Liver (tissue), 8 donors: ENCODE measurements at regions not wholly inside any gene's neighbourhood (a gene's known extent, or its start where the extent isn't known, plus 50 kb on each side); places are given as distances from the start of the nearest gene placed in this dataset.

Experiments used
- DNase-seq: peaks from one replicate; pipeline ENCODE4 v3.0.0-alpha.2; 2017; ENCODE audit warnings: low spot score
- H3K27ac ChIP-seq, 2 donors: one replicate each; pipeline ENCODE4 v1.7.0; 2013; ENCODE audit warnings: inconsistent platforms in 2 of 2, low read length in 2 of 2, control low read depth in 1 of 2, low read depth in 1 of 2, mild to moderate bottlenecking in 1 of 2
- H3K27me3 ChIP-seq, 4 donors: one replicate each; pipeline versions ENCODE4 v1.6.1 to v1.7.0; 2013; ENCODE audit warnings: low read length in 3 of 4, inconsistent platforms in 1 of 4, mild to moderate bottlenecking in 1 of 4, moderate library complexity in 1 of 4; ENCODE audit not compliant: control insufficient read depth in 4 of 4, insufficient read depth in 4 of 4
- H3K36me3 ChIP-seq, 4 donors: one replicate each; pipeline versions ENCODE4 v1.6.1 to v1.7.0; 2013; ENCODE audit warnings: low read length in 3 of 4, mild to moderate bottlenecking in 3 of 4, low read depth in 1 of 4, moderate library complexity in 1 of 4; ENCODE audit not compliant: control insufficient read depth in 4 of 4, insufficient read depth in 3 of 4
- H3K4me1 ChIP-seq, 4 donors: one replicate each; pipeline versions ENCODE4 v1.6.1 to v1.7.0; 2013; ENCODE audit warnings: low read length in 3 of 4, mild to moderate bottlenecking in 3 of 4, moderate library complexity in 1 of 4; ENCODE audit not compliant: control insufficient read depth in 4 of 4, insufficient read depth in 4 of 4
- H3K4me3 ChIP-seq, 3 donors: one replicate each; pipeline versions ENCODE4 v1.6.1 to v1.7.0; 2013; ENCODE audit warnings: low read length in 3 of 3, control low read depth in 1 of 3, low read depth in 1 of 3, mild to moderate bottlenecking in 1 of 3
- H3K9ac ChIP-seq, 2 donors: one replicate each; pipeline ENCODE4 v1.7.0; 2013; ENCODE audit warnings: low read length in 2 of 2, mild to moderate bottlenecking in 2 of 2, moderate library complexity in 2 of 2, control low read depth in 1 of 2, low read depth in 1 of 2
- H3K9me3 ChIP-seq, 4 donors: one replicate each; pipeline versions ENCODE4 v1.6.1 to v1.7.0; 2013; ENCODE audit warnings: low read length in 3 of 4; ENCODE audit not compliant: control insufficient read depth in 4 of 4
- ATF3 ChIP-seq: IDR thresholded peaks from 2 replicates; pipeline ENCODE4 v1.6.1; 2016; ENCODE audit warnings: antibody characterized with exemption
- EGR1 ChIP-seq, 2 donors: IDR thresholded peaks; 2 replicates each; pipeline ENCODE4 v1.6.1; 2016 to 2018; ENCODE audit warnings: antibody characterized with exemption in 2 of 2, low read depth in 2 of 2
- FOXA1 ChIP-seq: IDR thresholded peaks from 2 replicates; pipeline ENCODE4 v1.6.1; 2016; ENCODE audit warnings: antibody characterized with exemption
- FOXA2 ChIP-seq: IDR thresholded peaks from 2 replicates; pipeline ENCODE4 v1.6.1; 2016; ENCODE audit warnings: antibody characterized with exemption
- GABPA ChIP-seq, 2 donors: IDR thresholded peaks in 1 of 2; conservative IDR thresholded peaks in 1 of 2; 2 replicates each; pipeline ENCODE4 v1.6.1; 2016; ENCODE audit warnings: antibody characterized with exemption in 2 of 2, mild to moderate bottlenecking in 1 of 2, moderate library complexity in 1 of 2
- HNF4A ChIP-seq, 2 donors: conservative IDR thresholded peaks; 2 replicates each; pipeline ENCODE4 v1.6.1; 2016; ENCODE audit warnings: antibody characterized with exemption in 2 of 2, mild to moderate bottlenecking in 2 of 2
- HNF4G ChIP-seq: IDR thresholded peaks from 2 replicates; pipeline ENCODE4 v1.6.1; 2016; ENCODE audit warnings: antibody characterized with exemption
- JUND ChIP-seq, 2 donors: IDR thresholded peaks; 2 replicates each; pipeline ENCODE4 v1.6.1; 2016; ENCODE audit warnings: antibody characterized with exemption in 2 of 2
- RXRA ChIP-seq, 2 donors: IDR thresholded peaks; 2 replicates each; pipeline ENCODE4 v1.6.1; 2017 to 2018; ENCODE audit warnings: antibody characterized with exemption in 2 of 2, mild to moderate bottlenecking in 1 of 2
- SP1 ChIP-seq: IDR thresholded peaks from 2 replicates; pipeline ENCODE4 v1.6.1; 2018; ENCODE audit warnings: antibody characterized with exemption, mild to moderate bottlenecking
- YY1 ChIP-seq: IDR thresholded peaks from 2 replicates; pipeline ENCODE4 v1.6.1; 2016; ENCODE audit warnings: antibody characterized with exemption, mild to moderate bottlenecking
- ZBTB33 ChIP-seq: IDR thresholded peaks from 2 replicates; pipeline ENCODE4 v1.6.1; 2016; ENCODE audit warnings: antibody characterized with exemption
- WGBS: extraction: QIAGEN DNeasy Blood & Tissue Kit; methylation state at CpG from one replicate; pipeline ENCODE4 v1.1.7; 2013; 5-methylcytosine and 5-hydroxymethylcytosine counted together
- TF ChIP-seq, protein P1 (sequence below): IDR thresholded peaks from 2 replicates; pipeline ENCODE4 v1.6.1; 2016; ENCODE audit warnings: antibody characterized with exemption
- TF ChIP-seq, protein P2 (sequence below): IDR thresholded peaks from 2 replicates; pipeline ENCODE4 v1.6.1; 2016; ENCODE audit warnings: antibody characterized with exemption, mild to moderate bottlenecking
- TF ChIP-seq, protein P3 (sequence below): fragments of 150-350 bp; IDR thresholded peaks from 2 replicates; pipeline ENCODE4 v1.5.1; 2017; ENCODE audit warnings: improper control_type of control experiment, low read depth, low read length; ENCODE audit not compliant: missing input control
- donor health status: healthy.
- donor health status: healthy.
- donor health status: healthy.
- donor health status: healthy.
- donor health status: healthy.

- H3K27ac ChIP-seq, result no peak overlapping the region
- no peak overlapping the region for H3K9ac ChIP-seq
- peaks cover 0 to 11% (median 0%) of the 10 kb centered on the region in 4 donors for H3K4me1 ChIP-seq
- no peaks in the 10 kb centered on the region for H3K36me3 ChIP-seq
- TF ChIP-seq JUND (IDR thresholded peaks at IDR 0.05) (no peak), EGR1 (IDR thresholded peaks at IDR 0.05; ENCODE audit: low read depth in 2 of 2) (no peak), FOXA1 (no peak), YY1 (no peak), ZBTB33 (no peak), GABPA (IDR thresholded peaks at IDR 0.05 in 1 of 2, conservative IDR thresholded peaks at IDR 0.05 in 1 of 2) (no peak)
- TF ChIP-seq, protein P1, sequence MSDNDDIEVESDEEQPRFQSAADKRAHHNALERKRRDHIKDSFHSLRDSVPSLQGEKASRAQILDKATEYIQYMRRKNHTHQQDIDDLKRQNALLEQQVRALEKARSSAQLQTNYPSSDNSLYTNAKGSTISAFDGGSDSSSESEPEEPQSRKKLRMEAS, result no peak
- TF ChIP-seq, protein P2, sequence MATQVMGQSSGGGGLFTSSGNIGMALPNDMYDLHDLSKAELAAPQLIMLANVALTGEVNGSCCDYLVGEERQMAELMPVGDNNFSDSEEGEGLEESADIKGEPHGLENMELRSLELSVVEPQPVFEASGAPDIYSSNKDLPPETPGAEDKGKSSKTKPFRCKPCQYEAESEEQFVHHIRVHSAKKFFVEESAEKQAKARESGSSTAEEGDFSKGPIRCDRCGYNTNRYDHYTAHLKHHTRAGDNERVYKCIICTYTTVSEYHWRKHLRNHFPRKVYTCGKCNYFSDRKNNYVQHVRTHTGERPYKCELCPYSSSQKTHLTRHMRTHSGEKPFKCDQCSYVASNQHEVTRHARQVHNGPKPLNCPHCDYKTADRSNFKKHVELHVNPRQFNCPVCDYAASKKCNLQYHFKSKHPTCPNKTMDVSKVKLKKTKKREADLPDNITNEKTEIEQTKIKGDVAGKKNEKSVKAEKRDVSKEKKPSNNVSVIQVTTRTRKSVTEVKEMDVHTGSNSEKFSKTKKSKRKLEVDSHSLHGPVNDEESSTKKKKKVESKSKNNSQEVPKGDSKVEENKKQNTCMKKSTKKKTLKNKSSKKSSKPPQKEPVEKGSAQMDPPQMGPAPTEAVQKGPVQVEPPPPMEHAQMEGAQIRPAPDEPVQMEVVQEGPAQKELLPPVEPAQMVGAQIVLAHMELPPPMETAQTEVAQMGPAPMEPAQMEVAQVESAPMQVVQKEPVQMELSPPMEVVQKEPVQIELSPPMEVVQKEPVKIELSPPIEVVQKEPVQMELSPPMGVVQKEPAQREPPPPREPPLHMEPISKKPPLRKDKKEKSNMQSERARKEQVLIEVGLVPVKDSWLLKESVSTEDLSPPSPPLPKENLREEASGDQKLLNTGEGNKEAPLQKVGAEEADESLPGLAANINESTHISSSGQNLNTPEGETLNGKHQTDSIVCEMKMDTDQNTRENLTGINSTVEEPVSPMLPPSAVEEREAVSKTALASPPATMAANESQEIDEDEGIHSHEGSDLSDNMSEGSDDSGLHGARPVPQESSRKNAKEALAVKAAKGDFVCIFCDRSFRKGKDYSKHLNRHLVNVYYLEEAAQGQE, result no peak
- TF ChIP-seq, protein P3, sequence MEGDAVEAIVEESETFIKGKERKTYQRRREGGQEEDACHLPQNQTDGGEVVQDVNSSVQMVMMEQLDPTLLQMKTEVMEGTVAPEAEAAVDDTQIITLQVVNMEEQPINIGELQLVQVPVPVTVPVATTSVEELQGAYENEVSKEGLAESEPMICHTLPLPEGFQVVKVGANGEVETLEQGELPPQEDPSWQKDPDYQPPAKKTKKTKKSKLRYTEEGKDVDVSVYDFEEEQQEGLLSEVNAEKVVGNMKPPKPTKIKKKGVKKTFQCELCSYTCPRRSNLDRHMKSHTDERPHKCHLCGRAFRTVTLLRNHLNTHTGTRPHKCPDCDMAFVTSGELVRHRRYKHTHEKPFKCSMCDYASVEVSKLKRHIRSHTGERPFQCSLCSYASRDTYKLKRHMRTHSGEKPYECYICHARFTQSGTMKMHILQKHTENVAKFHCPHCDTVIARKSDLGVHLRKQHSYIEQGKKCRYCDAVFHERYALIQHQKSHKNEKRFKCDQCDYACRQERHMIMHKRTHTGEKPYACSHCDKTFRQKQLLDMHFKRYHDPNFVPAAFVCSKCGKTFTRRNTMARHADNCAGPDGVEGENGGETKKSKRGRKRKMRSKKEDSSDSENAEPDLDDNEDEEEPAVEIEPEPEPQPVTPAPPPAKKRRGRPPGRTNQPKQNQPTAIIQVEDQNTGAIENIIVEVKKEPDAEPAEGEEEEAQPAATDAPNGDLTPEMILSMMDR, result no peak
- no peaks in the 10 kb centered on the region for H3K27me3 ChIP-seq
- H3K4me3 ChIP-seq, result no peak overlapping the region
- DNase-seq, result no peak
- H3K9me3 ChIP-seq, result no peaks in the 10 kb centered on the region
- WGBS, result 91% methylated on average over 21 of the region's 21 CpGs
Observed at GRCh38 chr10:131654471-131655087, 246.2 kb upstream of the PPP2R2D start.

DNA sequence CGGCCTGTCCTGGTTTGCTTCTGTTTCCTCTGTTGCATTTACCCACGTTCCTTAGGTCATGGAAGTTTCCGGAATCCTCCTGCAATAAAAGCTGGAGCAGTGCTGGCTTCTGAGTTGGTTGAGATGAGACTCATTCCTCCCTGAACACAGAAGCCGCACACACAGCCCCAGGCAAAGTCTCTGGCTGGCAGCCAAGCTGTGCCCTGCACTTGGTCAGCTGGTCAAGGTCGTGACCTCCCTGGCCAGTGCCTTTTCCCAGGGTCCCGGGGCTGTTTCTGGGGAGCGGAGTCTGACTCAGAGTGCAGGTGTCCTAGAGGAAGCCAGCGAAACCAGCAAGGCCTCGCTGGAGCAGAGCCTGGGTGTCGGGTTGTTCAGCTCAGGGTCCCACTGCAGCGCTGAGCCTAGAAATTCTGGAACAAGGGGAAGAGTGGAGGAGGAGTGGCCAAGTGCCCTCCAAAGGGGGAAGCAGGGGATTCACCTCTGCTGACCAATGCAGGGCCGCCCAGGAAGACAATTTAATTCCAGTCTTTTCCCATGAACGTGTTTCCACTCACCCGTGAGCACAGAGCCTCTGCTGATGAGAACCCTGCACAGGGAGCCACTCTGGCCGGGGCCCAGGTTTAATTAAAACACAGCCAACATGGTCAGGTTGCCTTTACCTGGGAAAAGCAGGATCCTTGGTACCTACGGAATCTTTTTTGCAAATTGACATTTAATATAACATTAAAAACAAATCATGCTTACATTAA, 245.5 kb upstream of the PPP2R2D start:
- no peak overlapping the region for H3K27ac ChIP-seq
- H3K36me3 ChIP-seq, result no peaks in the 10 kb centered on the region
- H3K9ac ChIP-seq, result no peak overlapping the region
- no peak overlapping the region for H3K4me3 ChIP-seq
- H3K9me3 ChIP-seq, result peaks cover 0 to 3% (median 0%) of the 10 kb centered on the region in 4 donors
- peak; percentile 55 for DNase-seq
- H3K27me3 ChIP-seq, result no peaks in the 10 kb centered on the region
- 76% methylated on average over 16 of the region's 16 CpGs for WGBS
- TF ChIP-seq SP1 (no peak), HNF4A (conservative IDR thresholded peaks at IDR 0.05) (no peak), FOXA2 (no peak), EGR1 (IDR thresholded peaks at IDR 0.05; ENCODE audit: low read depth in 2 of 2) (no peak), YY1 (no peak), HNF4G (no peak), ZBTB33 (no peak), ATF3 (no peak), RXRA (IDR thresholded peaks at IDR 0.05) (no peak)
- H3K4me1 ChIP-seq, result peaks cover 0 to 11% (median 0%) of the 10 kb centered on the region in 4 donors
